ENCODE measurements at regions not wholly inside any gene's neighbourhood (a gene's known extent, or its start where the extent isn't known, plus 50 kb on each side); places are given as distances from the start of the nearest gene placed in this dataset.

DNA sequence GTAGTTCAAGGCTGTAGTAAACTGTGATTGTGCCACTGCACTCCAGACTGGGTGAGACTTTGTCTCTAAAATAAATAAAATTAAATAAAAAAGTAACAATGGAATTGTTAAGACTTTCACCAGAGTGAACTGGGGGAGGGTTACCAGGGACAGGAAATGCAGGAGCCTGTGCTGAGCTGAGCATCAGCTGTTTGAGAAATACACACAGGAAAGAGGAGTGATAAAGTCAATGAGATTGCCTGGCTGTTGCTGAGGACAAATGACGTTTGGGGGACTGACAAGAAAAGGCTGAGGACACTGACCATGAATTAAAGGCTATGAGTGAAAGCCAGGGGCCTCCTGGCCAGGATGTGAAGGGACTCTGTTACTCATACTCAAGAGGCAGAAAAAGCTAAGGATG lies 226.3 kb downstream of the SETD4 start:
- no peaks in the 10 kb centered on the region for H3K4me1 ChIP-seq
- H3K36me3 ChIP-seq = no peaks in the 10 kb centered on the region
- intact Hi-C loops (cut with DNase I) = no loop called here
- DNase-seq = no peak
- no peaks in the 10 kb centered on the region for H3K27me3 ChIP-seq
- ATAC-seq = no peak
- no peaks in the 10 kb centered on the region for H3K9me3 ChIP-seq
- no peak overlapping the region for H3K4me3 ChIP-seq
- no peak for TF ChIP-seq CTCF (IDR thresholded peaks at IDR 0.05)
- H3K27ac ChIP-seq = no peak overlapping the region

DNA sequence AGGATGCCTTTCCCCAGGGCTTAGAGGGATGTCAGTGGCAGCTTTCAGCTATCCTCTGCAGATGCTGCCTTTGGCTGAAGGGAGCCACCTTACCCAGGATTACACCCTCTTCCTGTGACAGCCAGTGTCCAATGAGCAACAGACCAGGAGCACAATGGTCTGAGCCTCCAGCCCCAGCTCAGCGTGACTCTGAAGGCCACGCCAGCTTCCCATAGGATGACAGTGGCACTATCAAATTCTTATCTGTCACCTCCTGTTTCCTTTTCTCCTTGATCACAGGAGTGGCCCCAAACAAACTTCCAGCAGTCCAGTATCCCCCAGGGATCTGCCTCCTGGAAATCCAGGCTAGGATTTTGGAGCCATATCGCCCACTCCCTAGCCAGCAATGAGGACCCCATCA lies 226.9 kb downstream of the SETD4 start:
- H3K27me3 ChIP-seq = peaks cover 2% of the 10 kb centered on the region
- H3K27ac ChIP-seq = no peak overlapping the region
- no peak for TF ChIP-seq CTCF (IDR thresholded peaks at IDR 0.05)
- no peaks in the 10 kb centered on the region for H3K9me3 ChIP-seq
- DNase-seq = no peak
- H3K4me3 ChIP-seq = no peak overlapping the region
- intact Hi-C loops (cut with DNase I) = no loop called here
- ATAC-seq = peak; percentile 33
- no peaks in the 10 kb centered on the region for H3K4me1 ChIP-seq
- no peaks in the 10 kb centered on the region for H3K36me3 ChIP-seq

- ATAC-seq (no peak), DNase-seq (no peak)
- Histone ChIP-seq H3K4me3 (no peak overlapping the region), H3K9me3 (no peaks in the 10 kb centered on the region), H3K36me3 (no peaks in the 10 kb centered on the region), H3K27me3 (peaks cover 7% of the 10 kb centered on the region), H3K27ac (no peak overlapping the region), H3K4me1 (no peaks in the 10 kb centered on the region)
- TF ChIP-seq CTCF (IDR thresholded peaks at IDR 0.05) = no peak
- intact Hi-C loops (cut with DNase I) = no loop called here
Observed at GRCh38 chr21:35831230-35831629, 229.1 kb downstream of the SETD4 start.

GRCh38 chr21:35829067-35829466 lies 231.3 kb downstream of the SETD4 start:
- Histone ChIP-seq H3K9me3 (no peaks in the 10 kb centered on the region), H3K27ac (no peak overlapping the region), H3K27me3 (peaks cover 7% of the 10 kb centered on the region), H3K4me3 (no peak overlapping the region), H3K4me1 (no peaks in the 10 kb centered on the region), H3K36me3 (no peaks in the 10 kb centered on the region)
- intact Hi-C loops (cut with DNase I) = no loop called here
- no peak for DNase-seq
- no peak for ATAC-seq
- TF ChIP-seq CTCF (IDR thresholded peaks at IDR 0.05) = no peak

DNA sequence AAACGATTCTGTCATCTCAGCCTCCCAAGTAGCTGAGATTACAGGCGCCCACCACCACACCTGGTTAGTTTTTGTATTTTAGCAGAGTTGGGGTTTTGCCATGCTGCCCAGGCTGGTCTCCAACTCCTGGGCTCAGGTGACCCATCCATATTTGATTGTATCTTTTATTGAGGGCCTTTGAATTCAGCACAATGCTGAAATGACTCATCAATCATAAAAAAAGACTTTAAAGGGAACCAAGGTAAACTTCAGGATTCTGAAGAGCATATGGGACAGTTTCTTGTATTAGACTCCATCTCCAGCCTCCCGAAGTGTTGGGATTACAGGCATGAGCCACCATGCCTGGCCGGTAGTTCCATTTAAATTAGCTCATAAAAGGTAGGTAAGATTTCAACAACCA lies 232.2 kb downstream of the SETD4 start:
- no peaks in the 10 kb centered on the region for H3K9me3 ChIP-seq

More for the DNA sequence above, 232.2 kb downstream of the SETD4 start:
- no peaks in the 10 kb centered on the region for H3K4me1 ChIP-seq
- peaks cover 7% of the 10 kb centered on the region for H3K27me3 ChIP-seq
- DNase-seq (no peak), ATAC-seq (no peak)
- no peak for TF ChIP-seq CTCF (IDR thresholded peaks at IDR 0.05)
- H3K27ac ChIP-seq = no peak overlapping the region
- H3K4me3 ChIP-seq = no peak overlapping the region
- intact Hi-C loops (cut with DNase I) = no loop called here
- no peaks in the 10 kb centered on the region for H3K36me3 ChIP-seq

Data from upper lobe of right lung (tissue), 1 donor.